ENCODE measurements at regions not wholly inside any gene's neighbourhood (a gene's known extent, or its start where the extent isn't known, plus 50 kb on each side); places are given as distances from the start of the nearest gene placed in this dataset.

- DNase-seq (ENCODE audit: low read depth) = peak; percentile 6
- H3K4me3 ChIP-seq (replicated peaks; ENCODE audit: low read depth, low read length) = no peak overlapping the region
- no peak for TF ChIP-seq CTCF (IDR thresholded peaks at IDR 0.05; ENCODE audit: low read length, missing control alignments)
Observed at GRCh38 chr15:67892559-67893377, 52.9 kb upstream of the RNU6-1 start.

GRCh38 chr15:67895237-67895636 is 55.4 kb upstream of the RNU6-1 start:
- TF ChIP-seq CTCF (IDR thresholded peaks at IDR 0.05; ENCODE audit: low read length, missing control alignments) = no peak
- no peak overlapping the region for H3K4me3 ChIP-seq (replicated peaks; ENCODE audit: low read depth, low read length)
- no peak for DNase-seq (ENCODE audit: low read depth)

- TF ChIP-seq CTCF (IDR thresholded peaks at IDR 0.05; ENCODE audit: low read length, missing control alignments) = no peak
- DNase-seq (ENCODE audit: low read depth) = peak; percentile 20
- no peak overlapping the region for H3K4me3 ChIP-seq (replicated peaks; ENCODE audit: low read depth, low read length)
Observed at GRCh38 chr15:67897646-67898339, 57.9 kb upstream of the RNU6-1 start.

GRCh38 chr15:67899596-67900283 is 59.9 kb upstream of the RNU6-1 start:
- no peak overlapping the region for H3K4me3 ChIP-seq (replicated peaks; ENCODE audit: low read depth, low read length)
- DNase-seq (ENCODE audit: low read depth) = no peak
- TF ChIP-seq CTCF (IDR thresholded peaks at IDR 0.05; ENCODE audit: low read length, missing control alignments) = no peak

GRCh38 chr15:67900621-67901147 is 60.8 kb upstream of the RNU6-1 start:
- no peak overlapping the region for H3K4me3 ChIP-seq (replicated peaks; ENCODE audit: low read depth, low read length)
- no peak for TF ChIP-seq CTCF (IDR thresholded peaks at IDR 0.05; ENCODE audit: low read length, missing control alignments)
- no peak for DNase-seq (ENCODE audit: low read depth)

GRCh38 chr15:67901922-67902321 is 62.1 kb upstream of the RNU6-1 start:
- no peak for TF ChIP-seq CTCF (IDR thresholded peaks at IDR 0.05; ENCODE audit: low read length, missing control alignments)
- no peak for DNase-seq (ENCODE audit: low read depth)
- no peak overlapping the region for H3K4me3 ChIP-seq (replicated peaks; ENCODE audit: low read depth, low read length)
